Glutamatergic neuron (in vitro differentiated cells): ENCODE measurements at regions not wholly inside any gene's neighbourhood (a gene's known extent, or its start where the extent isn't known, plus 50 kb on each side); places are given as distances from the start of the nearest gene placed in this dataset.

Source experiments
- DNase-seq: peaks from one replicate; pipeline ENCODE4 v3.0.0; 2022
- H3K27ac Mint-ChIP-seq: one replicate; pipeline ENCODE4 v1.8.0; 2020; ENCODE audit warnings: mild to moderate bottlenecking, mixed read lengths, inconsistent platforms; ENCODE audit not compliant: unreplicated experiment
- H3K27me3 Mint-ChIP-seq: one replicate; pipeline ENCODE4 v1.8.0; 2020; ENCODE audit warnings: mild to moderate bottlenecking, moderate library complexity, mixed read lengths, inconsistent platforms; ENCODE audit not compliant: unreplicated experiment
- H3K36me3 Mint-ChIP-seq: one replicate; pipeline ENCODE4 v1.8.0; 2020; ENCODE audit warnings: mild to moderate bottlenecking, mixed read lengths, inconsistent platforms; ENCODE audit not compliant: unreplicated experiment
- H3K4me1 Mint-ChIP-seq: one replicate; pipeline ENCODE4 v1.8.0; 2020; ENCODE audit warnings: mild to moderate bottlenecking, low read depth, mixed read lengths, inconsistent platforms; ENCODE audit not compliant: unreplicated experiment
- H3K4me3 Mint-ChIP-seq: one replicate; pipeline ENCODE4 v1.8.0; 2020; ENCODE audit warnings: mild to moderate bottlenecking, mixed read lengths, inconsistent platforms; ENCODE audit not compliant: unreplicated experiment
- H3K9me3 Mint-ChIP-seq: one replicate; pipeline ENCODE4 v1.8.0; 2020; ENCODE audit warnings: mild to moderate bottlenecking, moderate library complexity, mixed read lengths, inconsistent platforms; ENCODE audit not compliant: unreplicated experiment
- CTCF ChIP-seq: fragments of 200-600 bp; sonication (generic); IDR thresholded peaks from one replicate; pipeline ENCODE4 v1.5.0; 2021; ENCODE audit not compliant: partially characterized antibody, unreplicated experiment

GRCh38 chr21:41641510-41641815 is 125.4 kb downstream of the RIPK4 start:
- Mint-ChIP-seq H3K27me3 (peaks cover 6% of the 10 kb centered on the region), H3K9me3 (peaks cover 2% of the 10 kb centered on the region), H3K36me3 (no peaks in the 10 kb centered on the region), H3K4me1 (no peaks in the 10 kb centered on the region), H3K27ac (no peak overlapping the region), H3K4me3 (no peak overlapping the region)
- no peak for DNase-seq
- no peak for TF ChIP-seq CTCF

GRCh38 chr21:41640748-41641509 is 125.9 kb downstream of the RIPK4 start:
- no peaks in the 10 kb centered on the region for H3K4me1 Mint-ChIP-seq
- H3K36me3 Mint-ChIP-seq = no peaks in the 10 kb centered on the region

GRCh38 chr21:41639766-41640165 is 127.1 kb downstream of the RIPK4 start:
- no peak overlapping the region for H3K27ac Mint-ChIP-seq

More at GRCh38 chr21:41640748-41641509, 125.9 kb downstream of the RIPK4 start:
- Mint-ChIP-seq H3K9me3 (peaks cover 2% of the 10 kb centered on the region), H3K27ac (no peak overlapping the region), H3K27me3 (peaks cover 6% of the 10 kb centered on the region), H3K4me3 (no peak overlapping the region)
- no peak for DNase-seq
- TF ChIP-seq CTCF = no peak

GRCh38 chr21:41639336-41639735 is 127.5 kb downstream of the RIPK4 start:
- no peak for TF ChIP-seq CTCF
- peaks cover 6% of the 10 kb centered on the region for H3K27me3 Mint-ChIP-seq
- no peaks in the 10 kb centered on the region for H3K36me3 Mint-ChIP-seq
- no peak for DNase-seq
- no peak overlapping the region for H3K4me3 Mint-ChIP-seq
- no peaks in the 10 kb centered on the region for H3K4me1 Mint-ChIP-seq
- no peak overlapping the region for H3K27ac Mint-ChIP-seq
- peaks cover 4% of the 10 kb centered on the region for H3K9me3 Mint-ChIP-seq

More at GRCh38 chr21:41639766-41640165, 127.1 kb downstream of the RIPK4 start:
- Mint-ChIP-seq H3K9me3 (peaks cover 4% of the 10 kb centered on the region), H3K36me3 (no peaks in the 10 kb centered on the region), H3K27me3 (peaks cover 6% of the 10 kb centered on the region), H3K4me1 (no peaks in the 10 kb centered on the region), H3K4me3 (no peak overlapping the region)
- DNase-seq = no peak
- TF ChIP-seq CTCF = no peak

- no peak for TF ChIP-seq CTCF
- no peaks in the 10 kb centered on the region for H3K4me1 Mint-ChIP-seq
- H3K27ac Mint-ChIP-seq = no peak overlapping the region
- peaks cover 5% of the 10 kb centered on the region for H3K36me3 Mint-ChIP-seq
- no peak overlapping the region for H3K4me3 Mint-ChIP-seq
- no peak for DNase-seq
- peaks cover 4% of the 10 kb centered on the region for H3K9me3 Mint-ChIP-seq
- peaks cover 6% of the 10 kb centered on the region for H3K27me3 Mint-ChIP-seq
These were observed 128.6 kb downstream of the RIPK4 start for GRCh38 chr21:41638201-41638790.
